Progenitor cell of endocrine pancreas (in vitro differentiated cells): ENCODE measurements at regions not wholly inside any gene's neighbourhood (a gene's known extent, or its start where the extent isn't known, plus 50 kb on each side); places are given as distances from the start of the nearest gene placed in this dataset.
"Not testable (repeated sequence)": the region's sequence is repeated elsewhere in the genome, so short reads cannot be mapped to it uniquely, and the experiment has no call there.

ENCODE experiments used
- DNase-seq: peaks from one replicate; pipeline ENCODE4 v3.0.0; 2021; ENCODE audit warnings: low spot score; ENCODE audit not compliant: unreplicated experiment
- H3K27ac Mint-ChIP-seq: 2 replicates; pipeline ENCODE4 v1.8.0; 2021; ENCODE audit warnings: mild to moderate bottlenecking, moderate library complexity, mixed read lengths
- H3K27me3 Mint-ChIP-seq: 2 replicates; pipeline ENCODE4 v1.8.0; 2021; ENCODE audit warnings: mixed read lengths
- H3K36me3 Mint-ChIP-seq: 2 replicates; pipeline ENCODE4 v1.8.0; 2022; ENCODE audit warnings: mixed read lengths; ENCODE audit not compliant: insufficient read depth
- H3K4me1 Mint-ChIP-seq: 2 replicates; pipeline ENCODE4 v1.8.0; 2021; ENCODE audit warnings: low read depth, mixed read lengths
- H3K4me3 Mint-ChIP-seq: 2 replicates; pipeline ENCODE4 v1.8.0; 2021; ENCODE audit warnings: low read depth, mild to moderate bottlenecking, moderate library complexity, mixed read lengths
- H3K9me3 Mint-ChIP-seq: 2 replicates; pipeline ENCODE4 v1.8.0; 2021; ENCODE audit warnings: low read depth, mixed read lengths
- TF ChIP-seq, protein P1 (sequence below): fragments of 200-600 bp; sonication (generic); IDR thresholded peaks from one replicate; pipeline ENCODE4 v1.5.0; 2021; ENCODE audit warnings: antibody characterized with exemption, mild to moderate bottlenecking; ENCODE audit not compliant: unreplicated experiment

DNA sequence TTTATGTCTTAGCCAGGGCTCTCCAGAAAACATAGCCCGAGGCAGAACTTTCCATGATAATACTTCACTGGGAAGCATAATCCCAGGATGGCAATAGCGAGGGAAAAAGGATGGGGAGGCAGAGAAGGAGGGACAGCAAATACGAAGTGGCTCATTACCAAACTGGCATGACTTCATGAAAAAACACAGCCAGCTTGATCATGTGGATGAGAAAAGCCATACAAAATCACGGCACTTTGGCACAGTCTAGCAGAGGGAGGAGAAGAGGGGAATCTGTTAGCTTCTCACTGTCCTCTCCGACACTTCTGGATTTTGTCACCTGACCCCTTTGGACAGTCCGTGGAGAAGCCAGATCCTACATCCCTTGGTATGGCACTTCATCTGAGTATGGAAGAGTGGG is 212.5 kb upstream of the GRIK2 start:
- H3K9me3 Mint-ChIP-seq = no peaks in the 10 kb centered on the region
- H3K4me3 Mint-ChIP-seq = no peak overlapping the region
- no peaks in the 10 kb centered on the region for H3K27me3 Mint-ChIP-seq
- H3K36me3 Mint-ChIP-seq = no peaks in the 10 kb centered on the region
- TF ChIP-seq, protein P1, sequence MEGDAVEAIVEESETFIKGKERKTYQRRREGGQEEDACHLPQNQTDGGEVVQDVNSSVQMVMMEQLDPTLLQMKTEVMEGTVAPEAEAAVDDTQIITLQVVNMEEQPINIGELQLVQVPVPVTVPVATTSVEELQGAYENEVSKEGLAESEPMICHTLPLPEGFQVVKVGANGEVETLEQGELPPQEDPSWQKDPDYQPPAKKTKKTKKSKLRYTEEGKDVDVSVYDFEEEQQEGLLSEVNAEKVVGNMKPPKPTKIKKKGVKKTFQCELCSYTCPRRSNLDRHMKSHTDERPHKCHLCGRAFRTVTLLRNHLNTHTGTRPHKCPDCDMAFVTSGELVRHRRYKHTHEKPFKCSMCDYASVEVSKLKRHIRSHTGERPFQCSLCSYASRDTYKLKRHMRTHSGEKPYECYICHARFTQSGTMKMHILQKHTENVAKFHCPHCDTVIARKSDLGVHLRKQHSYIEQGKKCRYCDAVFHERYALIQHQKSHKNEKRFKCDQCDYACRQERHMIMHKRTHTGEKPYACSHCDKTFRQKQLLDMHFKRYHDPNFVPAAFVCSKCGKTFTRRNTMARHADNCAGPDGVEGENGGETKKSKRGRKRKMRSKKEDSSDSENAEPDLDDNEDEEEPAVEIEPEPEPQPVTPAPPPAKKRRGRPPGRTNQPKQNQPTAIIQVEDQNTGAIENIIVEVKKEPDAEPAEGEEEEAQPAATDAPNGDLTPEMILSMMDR = no peak
- H3K4me1 Mint-ChIP-seq = no peaks in the 10 kb centered on the region
- no peak overlapping the region for H3K27ac Mint-ChIP-seq
- no peak for DNase-seq

DNA sequence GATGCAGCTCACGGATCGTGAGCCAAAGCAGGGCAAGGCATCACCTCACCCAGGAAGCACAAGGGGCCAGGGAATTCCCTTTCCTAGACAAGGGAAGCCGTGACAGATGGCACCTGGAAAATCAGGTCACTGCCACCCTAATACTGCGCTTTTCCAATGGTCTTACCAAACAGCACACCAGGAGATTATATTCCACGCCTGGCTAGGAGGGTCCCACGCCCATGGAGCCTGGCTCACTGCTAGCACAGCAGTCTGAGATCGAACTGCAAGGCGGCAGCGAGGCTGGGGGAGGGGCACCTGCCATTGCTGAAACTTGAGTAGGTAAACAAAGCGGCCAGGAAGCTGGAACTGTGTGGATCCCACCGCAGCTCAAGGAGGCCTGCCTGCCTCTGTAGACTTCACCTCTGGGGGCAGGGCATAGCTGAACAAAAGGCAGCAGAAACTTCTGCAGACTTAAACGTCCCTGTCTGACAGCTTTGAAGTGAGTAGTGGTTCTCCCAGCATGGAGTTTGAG is 205.2 kb upstream of the GRIK2 start:
- DNase-seq, H3K36me3 Mint-ChIP-seq, H3K4me3 Mint-ChIP-seq, H3K27me3 Mint-ChIP-seq, H3K4me1 Mint-ChIP-seq, H3K9me3 Mint-ChIP-seq, H3K27ac Mint-ChIP-seq: not testable (repeated sequence)

DNA sequence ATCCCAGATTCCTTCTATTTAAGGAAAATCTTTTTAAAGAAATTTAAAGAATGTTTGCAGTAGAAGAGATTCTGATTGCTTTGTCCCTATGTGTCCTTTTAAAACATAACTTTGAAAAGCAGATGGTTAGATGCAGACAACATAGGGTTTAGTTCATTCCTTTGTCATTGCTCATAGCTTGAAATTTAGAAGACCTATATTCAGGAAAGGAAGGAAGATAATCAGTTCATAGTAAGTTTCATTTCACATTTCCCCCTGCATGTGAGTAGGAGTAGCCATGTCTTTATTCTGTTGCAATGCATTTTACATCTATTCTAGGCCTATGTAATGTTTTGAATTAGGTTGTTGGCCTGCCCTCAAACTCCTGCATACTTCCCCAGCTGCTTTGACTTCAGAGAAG is 197.9 kb upstream of the GRIK2 start:
- H3K27ac Mint-ChIP-seq = no peak overlapping the region
- H3K27me3 Mint-ChIP-seq = no peaks in the 10 kb centered on the region
- no peaks in the 10 kb centered on the region for H3K4me1 Mint-ChIP-seq
- H3K9me3 Mint-ChIP-seq = no peaks in the 10 kb centered on the region
- DNase-seq = no peak
- TF ChIP-seq, protein P1 = no peak
- H3K4me3 Mint-ChIP-seq = no peak overlapping the region
- no peaks in the 10 kb centered on the region for H3K36me3 Mint-ChIP-seq

DNA sequence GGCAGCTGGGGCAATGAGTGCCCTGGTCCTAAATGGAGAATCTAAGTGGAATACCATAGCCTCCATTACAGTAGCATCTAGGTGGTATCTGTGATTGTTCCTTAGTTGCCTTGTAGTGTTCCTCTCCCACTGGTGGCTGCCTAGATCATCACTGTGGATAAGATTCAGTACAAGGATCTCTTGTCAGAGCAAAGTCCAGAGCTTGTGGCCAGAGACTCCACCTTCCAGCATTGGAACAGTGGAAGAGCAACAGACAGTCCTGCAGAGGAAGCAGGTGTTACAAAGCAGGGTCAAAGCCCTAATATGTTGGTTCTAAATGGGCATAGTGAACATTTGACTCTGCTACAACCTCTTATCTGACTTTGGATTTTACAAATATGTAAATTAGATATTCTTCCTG is 194.1 kb upstream of the GRIK2 start:
- TF ChIP-seq, protein P1 = no peak
- Mint-ChIP-seq H3K27ac (no peak overlapping the region), H3K27me3 (no peaks in the 10 kb centered on the region), H3K9me3 (no peaks in the 10 kb centered on the region), H3K36me3 (no peaks in the 10 kb centered on the region), H3K4me1 (no peaks in the 10 kb centered on the region), H3K4me3 (no peak overlapping the region)
- no peak for DNase-seq

DNA sequence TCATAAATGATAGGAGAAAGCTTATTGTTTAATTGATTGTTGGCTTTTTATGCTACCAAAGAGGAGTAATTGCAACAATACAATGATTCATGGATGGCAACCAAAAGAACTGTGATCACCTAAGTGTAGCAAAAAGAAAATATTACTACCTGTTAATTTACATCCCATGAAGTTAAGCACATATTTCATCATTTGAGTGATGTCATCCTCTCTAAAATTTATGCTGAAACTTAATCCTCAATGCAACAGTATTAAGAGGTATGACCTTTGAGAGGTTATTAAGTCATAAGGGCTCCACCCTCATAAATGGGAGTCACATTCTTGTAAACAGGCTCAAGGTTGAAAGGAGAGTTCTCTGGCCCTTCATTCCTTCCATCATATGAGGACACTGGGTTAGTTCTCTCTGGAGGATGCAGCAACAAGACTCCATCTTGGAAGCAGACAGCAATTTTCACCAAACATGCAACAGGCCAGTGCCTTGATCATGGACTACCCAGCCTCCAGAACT is 190.6 kb upstream of the GRIK2 start:
- Mint-ChIP-seq H3K9me3 (no peaks in the 10 kb centered on the region), H3K27me3 (no peaks in the 10 kb centered on the region), H3K4me1 (peaks cover 6% of the 10 kb centered on the region), H3K27ac (no peak overlapping the region), H3K4me3 (no peak overlapping the region), H3K36me3 (no peaks in the 10 kb centered on the region)
- no peak for DNase-seq
- TF ChIP-seq, protein P1 = no peak

DNA sequence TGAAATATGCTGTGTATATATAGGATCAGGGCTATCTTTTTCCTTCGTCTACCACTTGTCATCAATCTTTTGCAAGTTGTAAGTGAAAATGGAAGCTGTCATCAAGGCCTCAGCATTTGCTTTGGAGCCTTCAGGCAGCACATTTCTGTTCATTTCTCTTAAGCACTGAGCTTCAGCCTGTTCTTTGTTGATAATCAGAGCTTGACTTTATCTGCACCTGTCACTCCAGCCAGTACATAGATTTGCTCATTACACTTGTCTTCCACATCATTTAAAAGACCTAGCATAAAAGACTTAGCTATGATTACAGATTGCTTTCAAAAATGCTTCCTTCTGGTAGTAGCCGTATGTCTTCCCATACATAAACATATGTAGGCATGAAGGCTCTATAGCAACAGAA is 189.8 kb upstream of the GRIK2 start:
- Mint-ChIP-seq H3K4me1 (peaks cover 12% of the 10 kb centered on the region), H3K9me3 (no peaks in the 10 kb centered on the region), H3K27me3 (no peaks in the 10 kb centered on the region), H3K4me3 (no peak overlapping the region), H3K27ac (no peak overlapping the region), H3K36me3 (no peaks in the 10 kb centered on the region)
- DNase-seq = no peak
- TF ChIP-seq, protein P1 = no peak
